ENCODE measurements at regions not wholly inside any gene's neighbourhood (a gene's known extent, or its start where the extent isn't known, plus 50 kb on each side); places are given as distances from the start of the nearest gene placed in this dataset.
"Not testable (repeated sequence)": the region's sequence is repeated elsewhere in the genome, so short reads cannot be mapped to it uniquely, and the experiment has no call there.

DNA sequence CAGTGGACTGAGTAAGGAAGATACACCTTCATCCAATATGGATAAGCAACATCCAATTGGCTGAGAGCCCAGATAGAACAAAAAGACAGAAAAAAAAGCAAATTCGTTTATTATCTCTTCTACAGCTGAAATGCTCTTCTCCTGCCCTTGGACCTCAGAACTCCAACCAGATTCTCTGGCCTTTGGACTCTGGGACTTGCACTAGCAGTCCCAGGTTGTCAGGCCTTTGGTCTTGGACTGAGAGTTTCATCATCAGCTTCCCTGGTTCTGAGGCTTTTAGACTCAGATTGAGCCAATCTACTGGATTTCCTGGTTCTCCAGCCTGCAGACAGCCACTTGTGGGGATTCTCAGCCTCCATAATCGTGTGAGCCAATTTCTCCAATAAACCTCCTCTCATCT, 926.8 kb downstream of the PLA2G4A start:
- no peak for DNase-seq

DNA sequence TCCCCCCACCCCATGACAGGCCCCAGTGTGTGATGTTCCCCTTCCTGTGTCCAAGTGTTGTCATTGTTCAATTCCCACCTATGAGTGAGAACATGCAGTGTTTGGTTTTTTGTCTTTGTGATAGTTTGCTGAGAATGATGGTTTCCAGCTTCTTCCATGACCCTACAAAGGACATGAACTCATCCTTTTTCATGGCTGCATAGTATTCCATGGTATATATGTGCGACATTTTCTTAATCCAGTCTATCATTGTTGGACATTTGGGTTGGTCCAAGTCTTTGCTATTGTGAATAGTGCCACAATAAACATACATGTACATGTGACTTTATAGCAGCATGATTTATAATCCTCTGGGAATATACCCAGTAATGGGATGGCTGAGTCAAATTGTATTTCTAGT, 927.9 kb downstream of the PLA2G4A start:
- DNase-seq = not testable (repeated sequence)

DNA sequence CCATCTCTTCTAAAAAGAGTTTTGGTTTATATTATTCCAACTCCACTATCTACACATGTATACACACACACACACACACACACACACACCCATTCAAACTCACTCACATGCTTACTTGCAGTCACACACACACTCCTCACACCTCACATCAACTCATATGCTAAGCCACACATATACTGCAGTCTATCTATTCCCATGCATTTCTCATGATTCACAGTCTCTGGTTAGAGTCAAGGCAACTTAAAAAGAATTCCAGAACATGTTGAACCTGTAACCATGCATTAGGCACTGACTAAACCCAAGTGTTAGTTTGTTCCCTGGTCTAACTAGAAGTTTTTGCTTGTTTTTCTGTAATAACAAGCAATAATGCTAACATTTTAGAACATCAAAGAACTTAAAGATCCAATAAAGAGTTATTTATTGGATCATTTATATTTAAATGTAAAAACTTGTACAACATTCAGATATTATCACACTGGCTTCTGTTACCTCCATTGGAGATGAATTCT, 931.1 kb downstream of the PLA2G4A start:
- no peak for DNase-seq

DNA sequence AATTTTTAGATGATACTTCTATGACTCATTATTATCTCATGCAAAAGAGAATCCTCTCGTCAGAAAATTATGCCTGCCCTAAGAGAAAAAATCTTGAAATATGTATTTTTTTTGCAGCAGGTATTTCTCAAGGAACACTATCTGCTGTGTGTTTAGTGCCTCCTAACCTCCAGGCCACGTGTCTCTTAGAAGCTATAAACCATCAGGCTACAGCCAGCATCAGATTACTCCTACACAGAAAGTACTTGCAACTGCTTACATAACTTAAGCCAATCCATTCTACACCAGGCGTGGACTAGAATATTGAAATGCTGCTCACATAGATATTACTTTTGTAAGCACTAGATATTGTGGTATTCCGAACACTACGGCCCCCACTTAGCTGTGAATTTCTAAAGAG, 933.4 kb downstream of the PLA2G4A start:
- no peak for DNase-seq

DNA sequence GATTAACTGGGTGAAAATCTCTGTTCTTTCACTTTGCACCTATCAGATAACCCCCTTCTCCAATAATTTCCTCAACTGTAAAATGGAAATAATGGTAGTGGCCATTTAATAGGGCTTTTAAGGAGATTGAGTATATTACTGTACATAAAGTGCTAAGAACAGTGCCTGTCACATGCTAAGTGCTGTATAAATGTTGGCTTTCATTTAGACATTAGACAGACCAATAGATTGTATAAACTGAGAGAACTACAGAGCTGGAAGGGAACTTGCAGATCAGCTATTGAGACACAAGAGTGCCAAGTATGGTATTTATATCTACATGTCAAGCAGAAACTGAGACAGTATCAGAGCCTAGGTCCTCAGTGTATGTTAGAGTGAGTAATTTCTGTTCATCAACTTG, 934.7 kb downstream of the PLA2G4A start:
- no peak for DNase-seq

DNA sequence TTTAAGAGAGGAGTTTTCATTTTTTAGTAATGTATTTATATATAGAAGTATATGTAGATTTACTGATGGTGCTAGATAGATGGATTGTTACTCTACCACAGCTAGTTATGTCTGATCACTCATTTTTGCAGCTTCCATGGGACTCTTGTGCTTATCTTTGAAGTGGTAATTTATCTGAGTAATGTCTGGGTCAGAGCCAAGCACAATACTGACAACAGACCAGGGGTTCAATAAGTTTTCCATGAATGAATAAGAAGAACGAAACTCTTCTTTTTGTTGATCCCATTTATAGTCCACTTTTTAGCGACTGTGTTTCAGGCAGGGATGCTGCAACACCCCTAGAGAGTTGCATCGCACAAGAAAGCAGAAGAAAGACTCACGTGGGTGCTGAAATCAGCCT, 935.2 kb downstream of the PLA2G4A start:
- DNase-seq = no peak

DNA sequence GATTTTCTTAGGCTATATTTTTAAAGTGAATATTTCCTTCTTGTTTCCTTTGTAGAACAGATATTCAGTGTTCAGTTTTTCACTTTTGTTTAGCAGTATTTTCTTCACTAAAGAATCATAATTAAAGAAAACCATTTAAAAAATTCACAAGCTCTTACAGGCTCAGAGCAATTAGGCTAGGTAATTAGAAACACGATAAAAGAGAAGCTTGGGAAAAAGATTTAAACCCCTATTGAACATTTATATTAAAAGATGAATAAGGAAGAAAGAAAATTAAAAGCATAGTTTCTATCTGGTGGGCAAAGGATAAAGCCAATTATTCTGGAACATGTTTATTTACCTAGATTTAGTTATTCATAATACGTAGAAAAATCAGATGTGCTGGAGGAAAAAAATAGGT, 942.6 kb downstream of the PLA2G4A start:
- DNase-seq = no peak

DNA sequence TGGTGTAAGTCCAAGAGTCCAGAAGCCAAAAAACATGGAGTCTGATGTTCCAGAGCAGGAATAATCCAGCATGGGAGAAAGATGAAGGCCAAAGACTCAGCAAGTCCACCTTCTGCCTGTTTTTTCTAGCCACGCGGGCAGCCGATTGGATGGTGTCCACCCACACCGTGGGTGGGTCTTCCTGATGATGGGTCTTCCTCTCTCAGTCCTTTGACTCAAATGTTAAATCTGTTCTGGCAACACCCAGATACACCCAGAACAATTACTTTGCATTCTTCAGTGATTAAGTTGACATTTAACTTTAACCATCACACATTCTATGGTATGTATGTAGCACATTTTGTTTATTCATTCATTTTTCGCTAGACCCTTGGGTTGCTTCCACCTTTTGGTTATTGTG, 944.4 kb downstream of the PLA2G4A start:
- DNase-seq = no peak

DNA sequence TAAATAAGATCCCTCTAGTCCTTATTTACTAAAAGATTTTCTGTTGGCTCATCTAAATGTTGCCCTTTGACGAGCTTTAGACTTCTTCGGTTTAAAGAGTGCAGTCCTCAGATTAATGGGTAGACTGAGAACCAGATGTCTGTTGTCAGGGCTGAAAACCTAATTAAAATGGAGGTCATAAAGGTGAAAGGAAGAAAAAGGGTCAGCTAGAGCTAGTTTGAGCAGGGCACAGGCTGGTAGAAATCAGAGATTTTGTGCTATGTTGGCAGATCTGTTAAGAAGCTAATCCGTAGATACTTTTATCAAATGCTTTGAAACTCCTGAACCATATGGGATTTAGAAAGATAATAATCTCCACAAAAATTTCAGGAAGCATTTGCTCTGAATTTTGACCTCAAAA, 959.0 kb downstream of the PLA2G4A start:
- DNase-seq = no peak

DNA sequence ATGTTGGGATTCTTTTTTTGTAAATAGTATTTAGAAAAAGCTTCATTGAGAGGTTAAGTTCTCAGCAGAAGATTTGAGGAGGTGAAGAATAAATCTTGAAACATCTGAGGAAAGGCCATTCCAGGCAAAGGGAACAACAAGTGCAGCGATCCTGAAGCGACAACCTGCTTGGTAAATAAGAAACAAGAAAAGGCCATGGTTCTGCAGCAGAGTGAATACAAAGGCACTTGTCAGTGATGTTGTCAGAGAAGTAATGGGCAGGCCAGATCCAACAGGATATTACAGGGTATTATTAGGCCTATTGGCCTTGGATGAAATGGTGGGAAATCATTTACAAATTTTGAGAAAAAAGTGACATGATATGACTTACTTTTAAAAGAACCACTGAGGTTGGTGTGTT, 960.0 kb downstream of the PLA2G4A start:
- DNase-seq = no peak

DNA sequence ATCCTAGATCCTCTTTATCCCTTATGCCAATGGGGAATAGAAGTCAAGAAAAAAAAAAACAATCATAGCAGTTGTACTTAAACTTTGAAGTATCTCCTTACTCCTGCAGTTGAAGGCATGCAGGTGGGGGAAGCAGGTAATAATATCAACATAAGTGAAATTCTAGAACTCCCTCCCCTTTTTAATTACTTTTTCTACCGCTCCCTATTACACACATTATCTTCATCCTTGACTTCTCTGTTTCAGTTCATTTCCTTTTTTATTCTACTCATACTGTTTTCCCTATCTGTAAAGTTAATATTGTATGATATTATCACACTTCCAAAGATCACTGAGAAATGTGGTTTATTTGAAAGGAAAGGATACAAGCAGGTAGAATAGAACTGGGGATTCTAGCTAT, 962.0 kb downstream of the PLA2G4A start:
- DNase-seq = no peak

DNA sequence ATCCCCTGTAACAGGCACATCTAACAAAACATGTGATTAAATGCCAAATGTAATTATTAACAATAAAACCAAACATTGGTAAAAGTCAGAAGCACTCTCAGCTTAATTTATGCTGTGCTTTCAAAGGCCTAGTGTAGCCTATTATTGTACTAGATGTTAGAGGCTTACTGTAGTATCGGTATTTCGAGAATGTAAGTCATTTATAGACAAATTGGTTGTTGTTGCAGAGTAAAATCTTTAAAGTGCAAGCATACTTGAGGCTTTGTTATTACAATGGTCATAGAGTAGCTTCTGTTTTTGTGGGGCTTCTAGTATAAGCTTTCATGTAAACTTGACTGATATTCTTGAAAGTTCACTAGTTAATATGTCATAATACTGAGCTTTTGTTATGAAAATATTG, 965.8 kb downstream of the PLA2G4A start:
- DNase-seq = no peak

DNA sequence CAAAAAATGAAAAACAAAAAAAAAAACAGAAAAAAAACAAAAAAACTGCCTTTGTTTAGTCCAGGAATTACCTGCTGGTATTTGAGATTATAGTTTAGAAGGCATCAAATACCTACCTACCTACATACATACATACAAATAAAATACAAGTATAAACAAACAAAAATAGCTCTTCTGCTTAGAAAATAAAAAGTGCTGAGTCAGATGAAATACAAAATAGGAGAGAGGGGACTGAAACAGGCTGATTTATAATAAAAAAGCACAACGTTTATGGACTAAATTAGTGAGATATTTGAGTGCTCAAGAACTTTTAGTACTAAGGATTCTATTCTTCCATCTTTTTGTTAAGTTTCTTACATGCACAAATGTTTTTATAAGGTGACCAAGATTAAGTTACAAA, 980.8 kb downstream of the PLA2G4A start:
- DNase-seq = no peak

DNA sequence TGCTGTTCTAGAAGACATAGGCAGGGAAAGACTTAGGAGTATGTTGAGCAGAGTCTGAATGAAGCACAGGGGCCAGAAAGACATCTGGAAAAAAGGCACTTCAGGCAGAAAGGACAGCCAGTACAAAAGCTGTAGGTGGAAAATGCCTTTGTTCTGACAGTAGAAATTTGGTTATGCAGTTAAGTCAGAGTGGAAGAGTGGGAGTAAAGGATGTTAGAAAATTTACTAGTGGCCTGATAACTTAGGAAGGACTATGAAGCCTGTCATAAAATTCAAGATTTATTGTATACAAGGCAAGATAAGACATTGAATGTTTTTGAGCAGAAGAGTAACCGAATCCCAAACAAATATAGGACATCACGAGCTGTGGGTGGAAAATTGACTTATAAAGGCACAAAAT, 987.9 kb downstream of the PLA2G4A start:
- DNase-seq = no peak

DNA sequence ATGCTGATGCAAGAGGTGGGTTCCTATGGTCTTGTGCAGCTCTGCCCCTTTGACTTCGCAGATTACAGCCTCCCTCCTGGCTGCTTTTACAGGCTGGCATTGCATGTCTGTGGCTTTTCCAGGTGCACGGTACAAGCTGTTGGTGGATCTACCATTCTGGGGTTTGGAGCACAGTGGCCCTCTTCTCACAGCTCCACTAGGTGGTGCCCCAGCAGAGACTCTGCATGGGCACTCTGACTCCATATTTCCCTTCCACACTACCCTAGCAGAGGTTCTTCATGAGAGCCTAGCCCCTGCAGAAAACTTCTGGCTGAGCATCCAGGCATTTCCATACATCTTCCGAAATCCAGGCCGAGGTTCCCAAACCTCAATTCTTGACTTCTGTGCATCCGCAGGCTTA, 989.0 kb downstream of the PLA2G4A start:
- no peak for DNase-seq

DNA sequence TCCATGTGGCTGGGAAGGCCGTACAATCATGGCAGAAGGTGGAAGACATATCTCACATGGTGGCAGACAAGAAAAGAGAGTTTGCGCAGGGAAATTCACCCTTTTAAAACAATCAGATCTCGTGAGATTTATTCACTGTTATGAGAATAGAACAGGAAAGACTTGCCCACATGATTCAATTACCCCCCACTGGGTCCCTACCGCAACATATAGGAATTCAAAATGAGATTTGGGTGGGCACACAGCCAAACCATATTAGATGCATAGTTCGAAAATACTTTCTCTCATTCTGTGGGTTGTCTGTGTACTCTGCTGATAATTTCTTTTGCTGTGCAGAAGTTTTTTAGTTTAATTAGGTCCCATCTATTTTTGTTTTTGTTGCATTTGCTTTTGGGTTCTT, 990.3 kb downstream of the PLA2G4A start:
- DNase-seq = no peak

DNA sequence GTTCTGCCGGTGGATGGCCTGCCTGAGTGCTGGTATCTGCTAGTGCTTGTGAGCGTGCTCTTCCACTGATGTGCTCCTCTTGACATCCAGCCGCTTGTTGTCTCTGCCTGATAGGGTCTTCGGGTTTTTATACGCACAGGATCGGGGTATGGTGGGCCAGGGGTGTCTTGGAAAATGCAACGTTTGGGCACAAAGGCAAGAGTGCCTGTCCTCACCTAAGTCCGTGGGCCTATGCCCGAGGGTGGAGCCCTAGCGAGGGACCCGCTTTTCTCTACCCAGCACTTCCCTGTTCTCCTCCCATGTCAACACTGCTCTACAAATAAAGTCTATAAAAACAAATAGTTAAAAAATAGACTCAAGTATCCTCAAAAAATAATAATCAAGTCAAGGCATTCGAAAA, 1007.8 kb downstream of the PLA2G4A start:
- no peak for DNase-seq

DNA sequence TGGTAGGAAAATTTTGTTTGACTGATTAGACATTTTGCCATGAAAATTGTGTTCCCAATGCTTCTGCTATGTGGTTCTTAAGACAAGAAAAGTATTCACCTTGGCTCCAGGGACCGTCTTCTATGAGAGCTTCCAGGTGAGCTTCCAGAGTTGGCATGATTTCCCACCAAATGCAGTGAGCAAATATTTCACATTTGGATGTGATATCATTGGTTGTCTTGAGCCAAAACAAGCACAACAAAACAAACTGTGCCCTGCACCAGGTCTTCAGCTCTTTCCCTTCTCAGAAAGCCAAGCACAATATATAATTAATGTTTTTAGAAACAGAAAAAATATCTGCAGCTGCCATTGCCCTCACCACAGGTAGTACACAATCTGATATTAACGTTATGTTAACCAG, 1009.0 kb downstream of the PLA2G4A start:
- no peak for DNase-seq

DNA sequence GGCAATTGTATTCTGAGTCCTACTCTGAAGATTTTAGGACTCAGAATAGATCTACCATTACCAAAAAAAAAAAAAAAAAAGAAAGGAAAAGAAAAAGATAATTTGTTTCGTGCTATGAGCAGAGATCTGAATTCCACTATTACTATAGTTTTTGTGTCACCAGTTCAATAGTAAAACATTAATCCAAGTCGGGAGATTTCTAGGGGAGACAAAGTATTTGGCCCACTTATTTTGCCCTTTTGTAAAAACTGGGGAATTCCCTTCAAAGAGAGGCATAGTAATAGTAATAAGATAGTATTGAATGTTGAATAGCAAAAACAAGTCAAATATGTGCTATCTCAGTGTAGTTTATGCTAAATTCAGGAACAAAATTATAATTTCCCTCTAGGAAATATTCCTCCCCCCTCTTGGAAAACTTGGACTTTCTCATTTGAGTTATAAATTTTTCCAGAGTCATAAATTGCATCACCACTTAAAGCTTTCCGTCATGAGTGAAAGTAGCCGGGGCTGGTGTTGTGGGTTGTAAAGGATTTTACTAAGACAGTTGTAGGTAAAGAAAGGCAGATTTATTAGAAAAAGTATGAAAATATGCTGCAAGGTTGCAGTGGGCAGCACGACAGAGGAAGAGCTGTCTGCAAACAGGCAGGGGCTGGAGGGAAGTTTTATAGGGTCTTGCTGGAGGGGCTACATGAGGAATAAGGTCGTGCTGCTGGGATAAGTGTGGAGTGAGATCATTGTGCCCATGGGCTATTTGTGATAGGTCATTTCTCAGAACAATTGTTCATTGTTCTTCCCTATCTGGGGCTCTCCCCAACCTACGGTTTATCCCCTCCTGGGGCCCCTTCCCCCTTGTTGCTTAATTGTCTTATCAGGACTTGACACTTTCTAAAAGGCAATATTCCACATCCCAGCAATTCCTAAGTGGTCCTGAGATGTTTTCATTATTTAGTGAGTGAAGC, 1009.9 kb downstream of the PLA2G4A start:
- no peak for DNase-seq

DNA sequence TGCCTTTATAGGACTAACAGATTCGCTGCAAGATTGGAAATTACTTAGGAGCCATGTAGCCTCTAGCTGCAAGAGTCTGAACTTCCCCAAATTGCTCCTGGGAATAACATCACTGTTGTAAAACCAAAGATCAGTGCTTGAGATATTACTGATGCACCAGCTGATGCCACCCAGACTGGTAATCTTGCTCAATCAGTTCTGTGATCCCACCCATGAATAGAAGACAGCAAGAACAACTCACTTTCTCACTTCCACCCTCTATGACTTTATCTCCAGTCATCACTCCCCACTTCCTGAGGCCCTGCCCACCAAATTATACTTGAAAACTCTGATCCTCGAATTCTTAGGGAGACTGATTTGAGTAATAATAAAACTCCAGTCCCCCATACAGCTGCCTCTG, 1011.1 kb downstream of the PLA2G4A start:
- no peak for DNase-seq

DNA sequence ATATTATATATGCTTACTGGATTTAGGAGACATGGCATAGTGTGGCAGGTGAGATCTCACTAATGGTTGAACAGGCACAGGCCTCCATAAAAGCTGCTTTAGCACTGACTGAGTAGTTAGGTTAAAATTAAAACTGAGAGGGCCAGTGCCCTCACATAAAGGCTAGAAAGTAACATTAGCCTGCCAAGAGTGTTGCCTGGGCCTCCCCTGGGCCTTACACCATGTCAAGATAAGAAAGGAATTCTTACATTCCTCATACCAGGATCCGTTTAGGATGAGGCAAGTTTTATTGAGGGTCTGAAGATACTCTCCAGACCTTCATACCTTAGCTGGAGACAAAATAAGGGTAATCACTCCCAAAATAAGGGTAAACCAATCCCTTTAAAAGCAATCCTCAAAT, 1011.8 kb downstream of the PLA2G4A start:
- DNase-seq = no peak

DNA sequence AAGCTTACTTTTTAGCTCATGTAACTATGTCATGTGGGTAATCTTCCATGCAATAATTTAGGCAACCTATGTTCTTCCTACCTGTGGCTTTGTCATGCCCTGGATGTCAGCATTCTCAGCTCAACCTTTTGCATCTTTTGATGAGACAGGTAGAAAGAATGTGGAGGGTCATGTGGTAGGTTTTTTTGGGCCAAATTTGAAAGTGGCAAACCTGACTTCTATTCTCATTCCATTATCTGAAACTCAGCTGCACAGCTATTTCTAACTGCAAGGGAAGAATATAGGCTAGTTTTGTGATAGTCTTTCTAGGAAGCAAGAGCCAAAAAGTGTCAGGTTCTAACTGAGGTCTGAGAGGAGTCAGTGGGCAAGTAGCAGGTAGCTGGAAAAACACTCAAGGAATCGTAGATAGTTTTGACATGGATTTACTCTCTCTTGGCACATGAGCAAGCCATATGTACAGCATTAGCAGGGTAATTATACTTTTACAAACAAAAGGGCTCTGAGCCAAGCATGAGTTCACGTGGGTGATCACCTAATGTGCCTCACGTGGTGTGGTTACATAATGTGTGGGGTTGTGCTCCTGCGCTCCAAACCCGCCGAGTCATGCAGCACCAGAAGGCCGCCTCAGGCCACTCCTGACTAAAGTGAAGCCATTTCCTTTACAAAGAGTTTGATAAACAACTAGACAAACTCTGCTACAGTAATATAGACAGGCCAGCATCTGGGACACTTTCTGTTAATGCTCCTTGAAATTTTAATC, 1013.8 kb downstream of the PLA2G4A start:
- DNase-seq = no peak

DNA sequence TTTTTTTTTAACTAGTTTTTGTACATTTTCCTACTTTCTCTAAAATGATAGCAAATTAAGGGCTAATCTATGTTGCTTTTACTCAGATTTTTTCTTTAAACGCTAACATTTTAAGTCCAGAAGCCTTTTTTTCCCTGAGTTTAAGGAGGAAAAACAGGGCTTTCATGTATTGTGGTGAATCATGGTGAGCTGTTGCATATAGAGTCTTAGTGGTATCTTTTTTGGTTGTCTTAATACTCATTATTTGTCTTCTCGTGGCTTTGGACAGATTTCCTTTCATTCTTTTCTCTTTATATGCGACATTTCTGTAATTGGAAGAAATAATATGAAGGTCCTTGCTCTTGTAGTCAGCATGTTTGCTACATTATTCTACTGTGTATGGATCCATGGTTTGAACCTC, 1015.6 kb downstream of the PLA2G4A start:
- no peak for DNase-seq

DNA sequence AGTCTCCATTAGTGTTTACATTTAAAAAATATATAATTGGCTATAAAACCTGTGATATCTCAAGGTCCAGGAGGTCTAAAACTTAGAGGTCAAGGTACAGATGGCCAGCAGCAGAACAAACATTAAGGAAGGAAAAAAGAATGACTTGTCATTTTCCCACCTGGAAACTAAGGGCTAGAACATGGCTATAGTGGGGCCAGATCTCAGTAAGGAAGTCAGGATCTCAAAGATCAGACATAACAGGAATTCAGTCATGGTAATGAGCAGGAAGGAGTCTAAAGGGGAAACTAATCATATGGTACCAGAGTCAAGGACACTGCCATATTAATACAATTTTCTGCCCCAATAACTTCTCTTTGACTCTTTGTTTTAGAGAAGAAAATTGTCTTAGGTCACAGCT, 1018.8 kb downstream of the PLA2G4A start:
- no peak for DNase-seq
